ENCODE measurements at regions not wholly inside any gene's neighbourhood (a gene's known extent, or its start where the extent isn't known, plus 50 kb on each side); places are given as distances from the start of the nearest gene placed in this dataset.
A peak's percentile ranks its signal among the peaks of the same experiment; 100 is the strongest.

DNA sequence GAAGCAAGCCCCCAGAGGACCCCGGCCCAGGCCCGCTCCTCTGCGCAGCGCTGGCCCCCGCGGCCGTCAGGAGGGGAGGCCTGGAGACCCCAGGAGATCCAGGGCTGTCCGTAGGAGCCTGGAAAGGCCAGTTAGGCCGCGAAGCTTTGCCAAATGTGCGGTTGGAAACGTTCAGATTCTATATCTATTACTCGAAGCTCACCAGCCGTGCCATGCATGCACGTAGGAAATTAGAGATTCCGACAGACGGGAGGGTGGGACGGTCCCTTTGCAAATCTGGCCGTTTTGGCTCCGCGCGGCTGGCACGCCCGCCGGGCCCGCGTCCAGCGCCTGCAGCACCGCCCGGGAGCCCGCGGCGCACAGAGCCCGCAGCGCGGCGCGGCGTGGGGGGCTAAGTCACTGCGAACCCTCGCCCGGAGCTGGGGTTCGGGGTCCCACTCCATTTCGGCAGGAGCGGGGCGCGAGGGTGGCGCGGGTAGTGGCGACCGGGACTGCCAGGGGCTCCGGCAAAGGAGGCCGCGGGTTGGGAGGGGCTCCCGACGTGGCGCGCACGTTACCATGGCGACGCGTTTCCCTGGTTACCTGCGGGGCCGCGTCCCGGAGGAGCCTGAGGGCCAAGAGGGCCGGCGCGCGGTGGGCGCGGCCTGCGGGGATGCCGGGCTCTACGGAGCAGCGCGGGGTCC, 488.6 kb upstream of the SMIM21 start:
- CTCF ChIA-PET (ENCODE audit: low intra/inter-chr PET ratio), result no interaction called here

DNA sequence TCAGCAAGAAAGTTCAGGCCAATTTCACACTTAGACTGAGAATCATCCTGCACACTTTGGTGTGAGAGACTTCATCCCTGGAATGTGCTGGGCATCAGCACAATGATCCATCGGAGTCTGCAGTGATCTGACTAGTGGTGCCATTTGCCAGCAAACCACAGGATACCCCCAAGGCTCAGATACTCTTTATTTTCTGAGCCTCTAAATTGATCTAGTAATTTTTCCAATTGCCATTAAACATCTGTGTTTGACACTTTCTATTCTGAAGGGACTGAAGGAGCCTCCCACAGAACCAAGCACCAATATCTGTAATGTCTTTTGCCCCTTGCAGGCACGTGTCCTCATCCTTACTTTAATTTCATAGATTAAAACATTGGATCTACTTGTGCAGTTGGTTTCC, 485.3 kb upstream of the SMIM21 start:
- H3K9ac ChIP-seq (ENCODE audit: insufficient read depth in 1 of 2, low read depth in 2 of 2, low read length in 2 of 2), result no peak overlapping the region
- H3K27ac ChIP-seq (ENCODE audit: extremely low read depth, low read depth, low read length), result no peak overlapping the region
- WGBS (ENCODE audit: insufficient coverage, low coverage, missing lambda C conversion rate), result 0% methylated on average over 1 of the region's 2 CpGs
- intact Hi-C loops (cut with micrococcal nuclease), result no loop called here
- no peaks in the 10 kb centered on the region for H3K27me3 ChIP-seq (ENCODE audit: control insufficient read depth in 2 of 2, insufficient read depth in 2 of 2, low read length in 2 of 2)
- H3K9me3 ChIP-seq (replicated peaks; ENCODE audit: control insufficient read depth, insufficient read depth, low read depth, low read length), result no peaks in the 10 kb centered on the region
- H3K79me2 ChIP-seq (ENCODE audit: control insufficient read depth, insufficient read depth, low read length), result no peaks in the 10 kb centered on the region
- FAIRE-seq, result no peak
- no peaks in the 10 kb centered on the region for H3K36me3 ChIP-seq (ENCODE audit: control insufficient read depth, insufficient read depth, low read length)
- in situ Hi-C loops (cut with MboI), result no loop called here
- no peak overlapping the region for H2AFZ ChIP-seq (ENCODE audit: low read depth, low read length)
- DNase-seq (ENCODE audit: extremely low read depth in 1 of 4, low spot score in 3 of 4), result no peak
- H3K4me3 ChIP-seq, result no peak overlapping the region
- CTCF ChIA-PET (ENCODE audit: low intra/inter-chr PET ratio), result no interaction called here
- BruUV-seq (replicated peaks), result no TSS peak
- no peaks in the 10 kb centered on the region for H3K4me1 ChIP-seq (replicated peaks in 1 of 2; ENCODE audit: control insufficient read depth in 2 of 2, insufficient read depth in 2 of 2, low read length in 2 of 2)
- H3K4me2 ChIP-seq (ENCODE audit: insufficient read depth, low read length), result no peak overlapping the region
- no peaks in the 10 kb centered on the region for H3K9me1 ChIP-seq (ENCODE audit: control insufficient read depth, insufficient read depth, low read length)
- POLR2A ChIA-PET, result no interaction called here
- no peak for ATAC-seq
- no peaks in the 10 kb centered on the region for H4K20me1 ChIP-seq (replicated peaks; ENCODE audit: control insufficient read depth, insufficient read depth, low read length)
- TF ChIP-seq, protein P1, sequence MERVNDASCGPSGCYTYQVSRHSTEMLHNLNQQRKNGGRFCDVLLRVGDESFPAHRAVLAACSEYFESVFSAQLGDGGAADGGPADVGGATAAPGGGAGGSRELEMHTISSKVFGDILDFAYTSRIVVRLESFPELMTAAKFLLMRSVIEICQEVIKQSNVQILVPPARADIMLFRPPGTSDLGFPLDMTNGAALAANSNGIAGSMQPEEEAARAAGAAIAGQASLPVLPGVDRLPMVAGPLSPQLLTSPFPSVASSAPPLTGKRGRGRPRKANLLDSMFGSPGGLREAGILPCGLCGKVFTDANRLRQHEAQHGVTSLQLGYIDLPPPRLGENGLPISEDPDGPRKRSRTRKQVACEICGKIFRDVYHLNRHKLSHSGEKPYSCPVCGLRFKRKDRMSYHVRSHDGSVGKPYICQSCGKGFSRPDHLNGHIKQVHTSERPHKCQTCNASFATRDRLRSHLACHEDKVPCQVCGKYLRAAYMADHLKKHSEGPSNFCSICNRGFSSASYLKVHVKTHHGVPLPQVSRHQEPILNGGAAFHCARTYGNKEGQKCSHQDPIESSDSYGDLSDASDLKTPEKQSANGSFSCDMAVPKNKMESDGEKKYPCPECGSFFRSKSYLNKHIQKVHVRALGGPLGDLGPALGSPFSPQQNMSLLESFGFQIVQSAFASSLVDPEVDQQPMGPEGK (CRISPR knock-in tag; IDR thresholded peaks at IDR 0.05; ENCODE audit: borderline replicate concordance), result no peak
- TF ChIP-seq EHMT2 (IDR thresholded peaks at IDR 0.05) (no peak), STAT5A (IDR thresholded peaks at IDR 0.05; ENCODE audit: borderline replicate concordance, low read length) (no peak), HDGF (IDR thresholded peaks at IDR 0.05) (no peak), KDM1A (IDR thresholded peaks at IDR 0.05) (no peak), MBD2 (IDR thresholded peaks at IDR 0.05; ENCODE audit: borderline replicate concordance, low read depth) (no peak), OTX1 (CRISPR knock-in tag; IDR thresholded peaks at IDR 0.05) (no peak), TOE1 (IDR thresholded peaks at IDR 0.05; ENCODE audit: borderline replicate concordance) (no peak), TOE1 (CRISPR knock-in tag; IDR thresholded peaks at IDR 0.05; ENCODE audit: borderline replicate concordance, low read depth) (no peak), ETV5 (CRISPR knock-in tag; IDR thresholded peaks at IDR 0.05; ENCODE audit: low read depth) (no peak)
- TF ChIP-seq, protein P2, sequence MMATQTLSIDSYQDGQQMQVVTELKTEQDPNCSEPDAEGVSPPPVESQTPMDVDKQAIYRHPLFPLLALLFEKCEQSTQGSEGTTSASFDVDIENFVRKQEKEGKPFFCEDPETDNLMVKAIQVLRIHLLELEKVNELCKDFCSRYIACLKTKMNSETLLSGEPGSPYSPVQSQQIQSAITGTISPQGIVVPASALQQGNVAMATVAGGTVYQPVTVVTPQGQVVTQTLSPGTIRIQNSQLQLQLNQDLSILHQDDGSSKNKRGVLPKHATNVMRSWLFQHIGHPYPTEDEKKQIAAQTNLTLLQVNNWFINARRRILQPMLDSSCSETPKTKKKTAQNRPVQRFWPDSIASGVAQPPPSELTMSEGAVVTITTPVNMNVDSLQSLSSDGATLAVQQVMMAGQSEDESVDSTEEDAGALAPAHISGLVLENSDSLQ (IDR thresholded peaks at IDR 0.05), result no peak

More for the DNA sequence above, 488.6 kb upstream of the SMIM21 start:
- no peak for ATAC-seq
- no peaks in the 10 kb centered on the region for H3K27me3 ChIP-seq (ENCODE audit: control insufficient read depth in 2 of 2, insufficient read depth in 2 of 2, low read length in 2 of 2)
- POLR2A ChIA-PET, result interaction anchor here (0.6 kb wide), 1 partner anchor 37 kb away, joined by 3 read pairs; no protein-coding TSS in a partner anchor
- no peaks in the 10 kb centered on the region for H3K4me1 ChIP-seq (replicated peaks in 1 of 2; ENCODE audit: control insufficient read depth in 2 of 2, insufficient read depth in 2 of 2, low read length in 2 of 2)
- TF ChIP-seq CHD4 (IDR thresholded peaks at IDR 0.05; ENCODE audit: insufficient read depth, insufficient replicate concordance, low read depth, low read length, poor library complexity, severe bottlenecking) (no peak), RFX1 (IDR thresholded peaks at IDR 0.05) (peak; percentile 55)
- H3K79me2 ChIP-seq (ENCODE audit: control insufficient read depth, insufficient read depth, low read length), result no peaks in the 10 kb centered on the region
- no peak overlapping the region for H3K9ac ChIP-seq (ENCODE audit: insufficient read depth in 1 of 2, low read depth in 2 of 2, low read length in 2 of 2)
- no peaks in the 10 kb centered on the region for H3K9me1 ChIP-seq (ENCODE audit: control insufficient read depth, insufficient read depth, low read length)
- H4K20me1 ChIP-seq (replicated peaks; ENCODE audit: control insufficient read depth, insufficient read depth, low read length), result no peaks in the 10 kb centered on the region
- peak in 3 of 4 experiments; percentile 10 to 11 (median 10) for DNase-seq (ENCODE audit: extremely low read depth in 1 of 4, low spot score in 3 of 4)
- FAIRE-seq, result no peak
- no peak overlapping the region for H2AFZ ChIP-seq (ENCODE audit: low read depth, low read length)
- in situ Hi-C loops (cut with MboI), result no loop called here
- no peak overlapping the region for H3K4me3 ChIP-seq
- no peaks in the 10 kb centered on the region for H3K9me3 ChIP-seq (replicated peaks; ENCODE audit: control insufficient read depth, insufficient read depth, low read depth, low read length)
- WGBS (ENCODE audit: insufficient coverage, low coverage, missing lambda C conversion rate), result 8% methylated on average over 5 of the region's 77 CpGs
- H3K27ac ChIP-seq (ENCODE audit: extremely low read depth, low read depth, low read length), result no peak overlapping the region
- intact Hi-C loops (cut with micrococcal nuclease), result no loop called here
- H3K36me3 ChIP-seq (ENCODE audit: control insufficient read depth, insufficient read depth, low read length), result no peaks in the 10 kb centered on the region
- no TSS peak for BruUV-seq (replicated peaks)
- H3K4me2 ChIP-seq (ENCODE audit: insufficient read depth, low read length), result no peak overlapping the region

All from K562 (cell line).